IPS-NIHi7 (cell line): ENCODE measurements at regions not wholly inside any gene's neighbourhood (a gene's known extent, or its start where the extent isn't known, plus 50 kb on each side); places are given as distances from the start of the nearest gene placed in this dataset.
A peak's percentile ranks its signal among the peaks of the same experiment; 100 is the strongest.

Experiments used
- DNase-seq: peaks from one replicate; pipeline ENCODE4 v3.0.0; 2012; ENCODE audit warnings: mixed read lengths; ENCODE audit errors: extremely low spot score

GRCh38 chr20:39876976-39877635 lies 811.9 kb downstream of the MAFB start:
- DNase-seq, result no peak

- no peak for DNase-seq
These were observed 813.4 kb downstream of the MAFB start for GRCh38 chr20:39875492-39876110.

GRCh38 chr20:39874049-39874893 lies 814.8 kb downstream of the MAFB start:
- DNase-seq, result peak; percentile 87

GRCh38 chr20:39873286-39873685 lies 815.8 kb downstream of the MAFB start:
- no peak for DNase-seq

- DNase-seq, result no peak
These were observed 818.0 kb downstream of the MAFB start for GRCh38 chr20:39871013-39871412.

GRCh38 chr20:39865446-39865845 lies 823.6 kb downstream of the MAFB start:
- no peak for DNase-seq

- no peak for DNase-seq
These were observed 826.6 kb downstream of the MAFB start for GRCh38 chr20:39862470-39862891.

- DNase-seq, result no peak
These were observed 827.7 kb downstream of the MAFB start for GRCh38 chr20:39861381-39861780.

GRCh38 chr20:39857835-39858234 lies 831.2 kb downstream of the MAFB start:
- no peak for DNase-seq

- no peak for DNase-seq
These were observed 831.8 kb downstream of the MAFB start for GRCh38 chr20:39857187-39857586.

GRCh38 chr20:39855799-39856198 lies 833.2 kb downstream of the MAFB start:
- DNase-seq, result no peak

GRCh38 chr20:39855056-39855455 lies 834.0 kb downstream of the MAFB start:
- no peak for DNase-seq

GRCh38 chr20:39853636-39854035 lies 835.4 kb downstream of the MAFB start:
- DNase-seq, result peak; percentile 67

- no peak for DNase-seq
These were observed 836.0 kb downstream of the MAFB start for GRCh38 chr20:39853050-39853449.

- no peak for DNase-seq
These were observed 837.6 kb downstream of the MAFB start for GRCh38 chr20:39851459-39851858.

- peak; percentile 28 for DNase-seq
These were observed 838.2 kb downstream of the MAFB start for GRCh38 chr20:39850821-39851330.

GRCh38 chr20:39850246-39850645 lies 838.8 kb downstream of the MAFB start:
- DNase-seq, result no peak

- no peak for DNase-seq
These were observed 839.4 kb downstream of the MAFB start for GRCh38 chr20:39849664-39850063.

- no peak for DNase-seq
These were observed 839.9 kb downstream of the MAFB start for GRCh38 chr20:39849171-39849570.

GRCh38 chr20:39839399-39840119 lies 849.5 kb downstream of the MAFB start:
- no peak for DNase-seq

GRCh38 chr20:39837561-39837960 lies 851.5 kb downstream of the MAFB start:
- DNase-seq, result no peak
